ENCODE measurements at regions not wholly inside any gene's neighbourhood (a gene's known extent, or its start where the extent isn't known, plus 50 kb on each side); places are given as distances from the start of the nearest gene placed in this dataset.

DNA sequence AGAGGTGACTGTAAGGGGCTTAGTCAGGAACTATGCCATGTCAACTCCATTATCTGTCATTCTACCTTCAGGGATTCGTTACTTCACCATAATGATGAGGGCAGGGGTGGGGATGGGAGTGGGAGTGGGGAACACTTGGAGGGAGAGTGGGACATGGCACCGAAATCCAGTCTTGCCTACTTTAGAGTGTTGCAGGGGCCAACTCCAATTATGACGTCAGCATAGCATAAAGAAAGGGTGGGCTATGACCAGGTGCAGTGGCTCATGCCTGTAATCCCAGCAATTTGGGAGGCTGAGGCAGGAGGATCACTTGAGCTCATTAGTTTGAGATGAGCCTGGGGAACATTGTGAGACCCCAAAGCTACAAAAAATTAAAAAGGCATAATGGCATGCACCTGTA, 512.2 kb downstream of the GATA3 start:
- Mint-ChIP-seq H3K4me3 (no peak overlapping the region), H3K4me1 (no peaks in the 10 kb centered on the region), H3K27ac (no peak overlapping the region), H3K9me3 (peaks cover 0 to 5% of the 10 kb centered on the region in 2 donors), H3K27me3 (peaks cover 21% of the 10 kb centered on the region)
- DNase-seq (no peak), ATAC-seq (no peak)

DNA sequence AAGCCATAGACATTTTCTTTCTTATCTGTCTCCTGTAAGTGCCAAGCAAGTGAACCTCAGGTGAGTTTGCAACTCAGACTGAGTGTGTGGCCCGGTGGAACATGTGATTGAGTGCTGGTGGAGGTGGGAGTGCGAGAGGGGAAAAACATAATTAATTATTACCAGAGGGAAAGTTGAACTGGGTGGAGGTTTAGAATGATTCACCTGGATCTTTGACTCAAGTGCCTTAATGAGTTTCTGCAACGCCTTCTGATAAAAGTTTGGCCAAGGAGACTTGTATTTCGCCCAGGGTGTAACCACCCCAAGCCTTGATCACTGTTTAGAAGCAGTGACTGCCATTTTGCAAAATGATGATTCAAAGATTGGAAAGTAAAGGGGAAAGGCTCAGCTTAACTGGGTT, 513.9 kb downstream of the GATA3 start:
- DNase-seq (no peak), ATAC-seq (peak; percentile 33)
- no peak overlapping the region for H3K4me3 Mint-ChIP-seq
- H3K27me3 Mint-ChIP-seq, result peaks cover 22% of the 10 kb centered on the region
- H3K9me3 Mint-ChIP-seq, result no peaks in the 10 kb centered on the region
- H3K27ac Mint-ChIP-seq, result no peak overlapping the region
- no peaks in the 10 kb centered on the region for H3K4me1 Mint-ChIP-seq

DNA sequence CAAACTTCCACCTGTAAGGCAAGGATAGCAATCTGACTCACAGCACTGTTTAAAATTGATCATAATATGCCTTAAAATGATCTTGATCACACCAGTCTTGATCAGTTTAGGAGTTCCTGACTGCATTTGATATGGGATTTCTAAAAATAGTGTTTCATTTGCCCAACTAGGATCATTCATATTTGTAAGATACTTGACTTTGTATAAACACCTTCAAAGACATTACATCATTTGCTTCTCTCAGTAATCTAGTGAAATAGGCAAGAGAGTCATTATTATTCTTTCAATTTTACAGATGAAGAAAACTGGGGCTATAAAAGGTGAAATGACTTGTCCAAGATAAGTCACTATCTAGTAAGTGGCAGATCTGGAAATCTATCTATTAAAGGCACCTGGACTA, 521.1 kb downstream of the GATA3 start:
- H3K4me1 Mint-ChIP-seq, result peaks cover 13% of the 10 kb centered on the region
- DNase-seq (no peak), ATAC-seq (peak; percentile 72)
- peaks cover 29% of the 10 kb centered on the region for H3K27me3 Mint-ChIP-seq
- no peak overlapping the region for H3K4me3 Mint-ChIP-seq
- peak overlapping the region in 1 of 2 donors; percentile 8 for H3K27ac Mint-ChIP-seq
- peaks cover 5 to 8% of the 10 kb centered on the region in 2 donors for H3K9me3 Mint-ChIP-seq

DNA sequence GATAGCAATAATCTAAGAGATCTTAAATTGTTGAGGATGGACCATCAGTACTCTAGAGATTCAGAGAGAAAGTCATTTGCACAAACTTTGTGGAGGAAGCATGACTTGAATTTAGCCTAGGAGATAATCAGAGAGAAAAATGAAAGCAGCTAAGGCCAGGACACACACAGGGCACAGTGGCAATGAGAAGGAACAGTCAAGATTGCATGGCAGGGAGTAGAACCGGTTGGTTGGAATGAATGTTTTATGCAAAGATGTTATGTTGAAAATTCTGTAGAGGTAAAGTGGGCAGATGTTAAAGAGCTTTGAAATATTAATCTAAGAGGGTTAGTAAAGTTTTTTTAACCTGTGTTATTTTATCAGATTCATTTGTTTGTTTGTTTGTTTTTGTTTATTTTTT, 521.8 kb downstream of the GATA3 start:
- Mint-ChIP-seq H3K27me3 (peaks cover 26% of the 10 kb centered on the region), H3K4me1 (peaks cover 13% of the 10 kb centered on the region), H3K4me3 (peak overlapping the region in 1 of 2 donors; percentile 1), H3K27ac (no peak overlapping the region), H3K9me3 (peaks cover 5 to 8% of the 10 kb centered on the region in 2 donors)
- no peak for ATAC-seq
- no peak for DNase-seq

DNA sequence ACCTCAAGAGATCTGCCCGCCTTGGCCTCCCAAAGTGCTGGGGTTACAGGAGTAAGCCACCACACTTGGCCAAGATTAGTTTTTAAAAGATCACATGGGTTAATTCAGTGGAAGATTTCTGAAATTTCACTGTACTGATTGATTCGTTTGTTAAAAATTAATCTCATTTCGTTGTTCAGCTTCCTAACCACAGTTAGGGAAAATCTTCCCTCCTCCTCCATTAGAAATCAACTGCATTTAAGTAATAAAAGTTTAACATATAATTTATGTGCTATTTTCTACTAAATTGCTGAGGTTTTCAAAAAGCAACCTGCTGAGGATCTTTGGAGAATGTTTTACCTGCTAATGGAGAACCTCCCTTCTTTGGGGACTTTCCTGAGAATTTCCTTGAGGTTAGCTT, 522.4 kb downstream of the GATA3 start:
- H3K4me1 Mint-ChIP-seq, result peaks cover 16% of the 10 kb centered on the region
- H3K9me3 Mint-ChIP-seq, result peaks cover 5 to 8% of the 10 kb centered on the region in 2 donors
- peaks cover 22% of the 10 kb centered on the region for H3K27me3 Mint-ChIP-seq
- peak overlapping the region in 1 of 2 donors; percentile 66 for H3K4me3 Mint-ChIP-seq
- no peak for DNase-seq
- no peak for ATAC-seq
- no peak overlapping the region for H3K27ac Mint-ChIP-seq

DNA sequence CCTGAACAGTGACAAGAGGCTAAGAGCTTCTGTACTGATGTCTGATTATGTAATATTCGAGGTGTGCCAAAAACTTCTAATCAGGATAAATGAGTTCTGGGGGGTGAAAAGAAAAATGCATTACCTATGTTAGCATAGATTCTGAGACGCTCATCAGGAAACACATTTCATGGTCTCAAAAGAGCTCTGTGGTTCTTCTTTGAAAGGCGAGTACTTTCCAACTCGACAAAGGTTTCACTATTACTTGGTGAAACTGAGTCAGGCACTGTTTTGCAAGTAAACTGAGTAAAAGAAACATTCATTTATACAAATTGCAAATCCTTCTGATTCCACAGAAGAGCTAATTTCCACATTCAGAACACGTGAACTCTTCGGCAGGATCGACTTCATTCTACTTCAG, 523.2 kb downstream of the GATA3 start:
- Mint-ChIP-seq H3K9me3 (peaks cover 5 to 8% of the 10 kb centered on the region in 2 donors), H3K27ac (peak overlapping the region in 1 of 2 donors; percentile 91), H3K4me1 (peaks cover 18% of the 10 kb centered on the region), H3K4me3 (peak overlapping the region; percentile 22 to 66), H3K27me3 (peaks cover 22% of the 10 kb centered on the region)
- peak in 1 of 2 donors; percentile 10 for DNase-seq
- peak; percentile 85 for ATAC-seq

DNA sequence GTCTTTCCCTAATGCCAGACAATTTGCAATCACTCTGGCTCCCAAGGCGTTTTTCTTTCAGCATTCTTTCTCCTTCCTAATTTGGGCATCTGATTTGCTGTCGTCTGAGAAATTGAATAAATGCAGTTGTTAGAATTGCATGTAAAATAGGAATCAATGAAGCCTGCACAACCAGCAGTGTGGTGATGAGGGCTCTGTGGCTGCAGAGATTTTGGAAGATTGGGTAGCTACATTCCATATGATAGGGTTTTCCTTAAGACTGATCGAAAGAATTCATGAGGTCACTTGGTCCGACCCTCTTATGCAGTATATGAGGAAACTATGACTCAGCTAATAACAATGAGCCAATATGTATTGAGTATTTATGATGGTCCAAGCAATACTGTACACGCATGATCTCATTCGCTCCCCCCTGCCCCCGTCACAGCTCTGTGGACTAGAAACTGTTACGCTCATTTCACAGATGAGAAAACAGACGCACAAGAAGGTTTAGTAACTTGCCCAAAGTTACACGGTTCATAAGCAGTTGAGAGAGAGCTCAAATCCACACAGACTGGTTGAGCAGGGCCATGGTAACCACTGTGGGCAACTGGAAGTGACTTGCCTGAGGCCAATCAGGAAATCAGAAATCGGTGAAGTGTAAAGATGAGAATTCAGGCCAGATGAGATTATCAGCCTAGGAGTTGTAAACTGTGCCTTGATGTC, 527.2 kb downstream of the GATA3 start:
- DNase-seq (no peak), ATAC-seq (no peak)
- Mint-ChIP-seq H3K4me1 (peaks cover 18% of the 10 kb centered on the region), H3K27ac (peak overlapping the region in 1 of 2 donors; percentile 27), H3K27me3 (peaks cover 24% of the 10 kb centered on the region), H3K9me3 (no peaks in the 10 kb centered on the region), H3K4me3 (no peak overlapping the region)

DNA sequence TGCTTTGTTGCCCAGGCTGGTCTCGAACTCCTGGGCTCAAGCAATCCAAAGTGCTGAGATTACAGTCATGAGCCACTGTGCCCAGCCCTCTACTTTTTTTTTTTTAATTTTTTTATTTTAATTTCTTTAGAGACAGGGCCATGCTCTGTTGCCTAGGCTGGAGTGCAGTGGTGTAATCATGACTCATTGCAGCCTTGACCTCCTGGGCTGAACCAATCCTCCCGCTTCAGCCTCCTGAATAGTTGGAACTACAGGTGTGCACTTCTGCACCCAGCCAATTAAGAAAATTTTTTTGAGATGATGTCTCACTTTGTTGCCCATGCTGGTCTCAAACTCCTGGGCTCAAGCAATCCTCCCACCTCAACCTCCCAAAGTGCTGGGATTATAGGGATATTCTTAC, 528.6 kb downstream of the GATA3 start:
- DNase-seq, result no peak
- peaks cover 7% of the 10 kb centered on the region for H3K4me1 Mint-ChIP-seq
- H3K4me3 Mint-ChIP-seq, result no peak overlapping the region
- peaks cover 38% of the 10 kb centered on the region for H3K27me3 Mint-ChIP-seq
- no peaks in the 10 kb centered on the region for H3K9me3 Mint-ChIP-seq
- no peak overlapping the region for H3K27ac Mint-ChIP-seq
- ATAC-seq, result no peak

DNA sequence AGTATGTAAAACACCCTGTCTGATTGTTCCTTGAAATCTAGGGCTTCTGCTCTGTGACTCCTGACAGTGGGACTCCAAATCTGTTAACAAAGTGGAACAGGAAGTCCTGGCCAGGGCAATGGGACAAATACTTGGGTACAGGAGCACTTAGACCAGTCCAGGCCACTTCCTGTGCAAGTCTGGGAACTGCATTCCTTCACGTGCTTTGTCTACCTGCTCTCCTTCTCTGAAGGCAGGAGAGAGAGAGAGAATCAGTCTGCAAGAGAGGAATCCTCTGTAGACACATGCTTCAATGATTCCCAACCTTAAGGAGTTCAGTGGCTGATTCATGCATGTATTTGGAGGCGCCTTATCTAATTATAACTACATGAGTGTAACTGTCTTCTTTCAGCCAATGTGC, 530.2 kb downstream of the GATA3 start:
- DNase-seq (no peak), ATAC-seq (no peak)
- H3K27ac Mint-ChIP-seq, result no peak overlapping the region
- no peaks in the 10 kb centered on the region for H3K9me3 Mint-ChIP-seq
- H3K4me3 Mint-ChIP-seq, result no peak overlapping the region
- H3K4me1 Mint-ChIP-seq, result peaks cover 5% of the 10 kb centered on the region
- H3K27me3 Mint-ChIP-seq, result peaks cover 48% of the 10 kb centered on the region

DNA sequence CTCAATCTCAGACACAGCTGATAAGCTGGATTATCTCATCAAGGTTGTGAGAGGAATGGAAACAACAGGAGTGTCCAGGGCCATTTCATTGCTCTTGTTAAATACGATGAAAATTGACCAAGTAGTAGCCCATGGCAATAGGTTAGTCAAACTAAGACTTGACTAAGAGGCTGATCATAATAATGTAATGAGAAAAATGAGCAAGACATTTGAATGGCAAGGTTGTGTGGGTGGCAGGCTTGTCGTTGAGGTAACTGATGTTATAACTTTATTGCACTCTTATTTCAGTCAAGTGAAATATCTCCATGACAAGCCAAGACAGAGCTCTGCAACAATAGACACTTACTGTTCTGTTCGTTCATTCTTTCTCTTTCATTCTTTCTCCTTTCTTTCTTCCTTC, 532.0 kb downstream of the GATA3 start:
- Mint-ChIP-seq H3K4me3 (no peak overlapping the region), H3K27me3 (peaks cover 59% of the 10 kb centered on the region), H3K4me1 (peaks cover 5% of the 10 kb centered on the region), H3K27ac (peak overlapping the region in 1 of 2 donors; percentile 89), H3K9me3 (no peaks in the 10 kb centered on the region)
- DNase-seq (peak in 1 of 2 donors; percentile 9), ATAC-seq (peak; percentile 55)

DNA sequence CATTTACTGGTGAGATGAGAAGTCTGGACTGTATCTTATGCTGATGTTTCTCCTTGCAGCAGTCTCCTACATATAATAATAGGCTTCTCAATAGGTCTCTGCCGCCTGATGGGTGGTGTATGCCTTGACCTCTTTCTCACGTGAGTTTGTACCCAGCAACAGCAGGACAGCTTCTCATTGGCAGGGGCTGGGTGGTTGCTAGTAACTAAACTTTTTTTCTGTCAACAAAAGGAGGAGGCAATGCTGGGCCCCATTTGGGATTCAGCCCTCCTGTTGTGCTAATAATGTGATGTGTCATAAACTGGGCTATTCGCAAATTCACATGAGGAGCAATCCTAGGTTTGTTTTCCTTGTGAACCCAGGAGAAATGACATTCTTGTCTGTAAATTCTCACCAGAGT, 533.6 kb downstream of the GATA3 start:
- ATAC-seq (no peak), DNase-seq (no peak)
- Mint-ChIP-seq H3K27ac (no peak overlapping the region), H3K4me1 (no peaks in the 10 kb centered on the region), H3K9me3 (no peaks in the 10 kb centered on the region), H3K4me3 (no peak overlapping the region), H3K27me3 (peaks cover 59% of the 10 kb centered on the region)

DNA sequence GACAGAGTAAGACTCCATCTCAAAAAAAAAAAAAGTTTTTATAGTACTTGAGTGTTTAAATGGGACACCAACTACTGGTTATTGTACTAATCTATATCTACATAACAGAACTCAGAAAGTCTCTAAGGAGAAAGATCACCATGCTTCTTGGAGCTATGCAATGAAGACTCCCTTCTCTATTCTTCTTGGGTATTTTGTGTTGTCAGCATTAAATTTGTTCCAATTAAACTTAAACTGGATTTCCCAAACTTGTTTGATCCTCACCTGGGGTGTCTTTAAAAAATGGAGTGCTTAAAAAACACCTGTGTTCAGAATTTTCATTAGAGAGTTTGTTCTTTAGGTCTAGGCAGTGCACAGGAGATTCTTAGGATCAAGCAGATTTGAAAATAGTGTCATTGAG, 536.0 kb downstream of the GATA3 start:
- no peak overlapping the region for H3K4me3 Mint-ChIP-seq
- no peaks in the 10 kb centered on the region for H3K9me3 Mint-ChIP-seq
- ATAC-seq, result no peak
- H3K27ac Mint-ChIP-seq, result no peak overlapping the region
- H3K4me1 Mint-ChIP-seq, result no peaks in the 10 kb centered on the region
- DNase-seq, result no peak
- peaks cover 39% of the 10 kb centered on the region for H3K27me3 Mint-ChIP-seq

DNA sequence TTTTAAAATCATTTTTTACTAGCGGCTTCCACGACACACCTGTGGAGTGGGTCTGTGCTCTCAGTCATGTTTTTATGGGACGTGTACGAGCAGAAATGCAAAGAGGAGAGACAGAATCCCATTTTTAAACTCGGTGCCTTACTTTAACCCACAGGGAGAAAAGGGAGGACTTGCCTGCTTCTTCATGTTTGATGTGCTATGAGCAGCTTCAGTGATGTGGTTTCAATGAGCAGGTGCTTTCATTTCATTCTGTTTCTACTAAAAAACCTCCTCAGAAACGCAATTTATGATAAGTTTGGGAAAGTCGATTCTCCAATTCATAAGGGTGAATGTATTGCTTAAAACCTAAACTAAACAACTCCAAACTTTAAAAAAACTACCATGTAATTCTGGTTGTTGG, 537.2 kb downstream of the GATA3 start:
- Mint-ChIP-seq H3K4me3 (no peak overlapping the region), H3K9me3 (no peaks in the 10 kb centered on the region), H3K27me3 (peaks cover 35% of the 10 kb centered on the region)

DNA sequence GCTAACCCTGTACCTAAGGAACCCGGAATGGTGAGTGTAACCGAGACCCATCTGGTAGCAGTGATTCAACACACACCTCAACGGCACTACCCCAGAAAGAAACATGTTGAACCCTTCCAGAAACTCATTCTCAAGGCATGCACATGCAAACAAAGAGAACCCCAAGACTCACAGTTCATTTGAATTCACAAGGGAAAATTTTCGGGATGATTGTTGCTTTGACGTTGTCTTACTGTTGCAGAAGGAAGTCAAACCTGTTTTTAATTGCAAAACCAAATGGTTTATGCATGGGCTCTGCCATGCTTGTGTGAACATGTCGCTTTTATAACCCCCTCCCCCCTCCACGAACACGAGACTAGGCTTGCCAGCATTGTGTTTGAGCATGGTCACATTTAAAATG, 539.7 kb downstream of the GATA3 start:
- Mint-ChIP-seq H3K4me1 (no peaks in the 10 kb centered on the region), H3K9me3 (no peaks in the 10 kb centered on the region), H3K27ac (no peak overlapping the region), H3K4me3 (no peak overlapping the region), H3K27me3 (peaks cover 11% of the 10 kb centered on the region)
- no peak for ATAC-seq
- no peak for DNase-seq

More for the DNA sequence above, 537.2 kb downstream of the GATA3 start:
- ATAC-seq (no peak), DNase-seq (no peak)
- no peak overlapping the region for H3K27ac Mint-ChIP-seq
- H3K4me1 Mint-ChIP-seq, result no peaks in the 10 kb centered on the region

DNA sequence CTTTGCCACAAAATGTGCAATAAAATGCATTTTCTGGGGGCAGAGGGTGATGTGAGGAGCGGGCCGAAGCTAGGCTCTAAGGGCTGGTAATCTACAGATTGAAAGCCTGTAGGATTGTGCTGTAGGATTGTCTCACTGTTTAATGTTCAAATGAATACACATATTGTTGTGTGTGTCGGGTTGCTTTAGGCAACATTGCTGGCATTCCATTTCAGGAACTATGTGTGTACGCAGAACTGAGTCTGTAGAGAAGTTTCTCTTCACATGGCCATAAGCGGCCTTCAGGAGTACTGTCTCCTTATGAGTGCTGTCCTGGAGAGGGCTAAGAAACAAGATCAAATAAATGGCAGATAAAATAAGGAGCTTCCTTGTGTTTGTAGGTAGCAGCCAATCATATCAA, 540.2 kb downstream of the GATA3 start:
- Mint-ChIP-seq H3K9me3 (no peaks in the 10 kb centered on the region), H3K27ac (no peak overlapping the region), H3K4me3 (no peak overlapping the region), H3K4me1 (no peaks in the 10 kb centered on the region), H3K27me3 (peaks cover 11% of the 10 kb centered on the region)
- ATAC-seq (no peak), DNase-seq (no peak)

DNA sequence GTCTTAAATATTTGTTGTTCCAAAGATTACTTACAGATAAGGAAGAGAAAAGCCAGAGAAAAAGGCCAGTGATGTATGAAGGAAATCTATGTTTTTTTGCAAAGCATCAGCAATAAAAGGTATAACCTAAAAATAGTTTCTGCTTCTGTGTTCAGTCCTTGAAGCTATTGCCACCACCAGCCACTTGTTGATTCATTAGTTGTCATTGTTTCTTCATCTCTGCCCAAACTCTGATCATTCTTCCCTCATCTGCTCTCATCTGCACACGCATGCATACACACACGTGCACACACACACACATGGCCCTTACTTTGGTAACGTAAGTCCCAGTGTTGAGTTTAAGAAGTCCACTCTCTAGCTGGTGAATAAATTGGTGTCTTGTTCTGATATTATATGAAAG, 540.7 kb downstream of the GATA3 start:
- Mint-ChIP-seq H3K4me1 (no peaks in the 10 kb centered on the region), H3K9me3 (no peaks in the 10 kb centered on the region), H3K4me3 (no peak overlapping the region), H3K27ac (no peak overlapping the region), H3K27me3 (peaks cover 8% of the 10 kb centered on the region)
- DNase-seq, result no peak
- no peak for ATAC-seq

DNA sequence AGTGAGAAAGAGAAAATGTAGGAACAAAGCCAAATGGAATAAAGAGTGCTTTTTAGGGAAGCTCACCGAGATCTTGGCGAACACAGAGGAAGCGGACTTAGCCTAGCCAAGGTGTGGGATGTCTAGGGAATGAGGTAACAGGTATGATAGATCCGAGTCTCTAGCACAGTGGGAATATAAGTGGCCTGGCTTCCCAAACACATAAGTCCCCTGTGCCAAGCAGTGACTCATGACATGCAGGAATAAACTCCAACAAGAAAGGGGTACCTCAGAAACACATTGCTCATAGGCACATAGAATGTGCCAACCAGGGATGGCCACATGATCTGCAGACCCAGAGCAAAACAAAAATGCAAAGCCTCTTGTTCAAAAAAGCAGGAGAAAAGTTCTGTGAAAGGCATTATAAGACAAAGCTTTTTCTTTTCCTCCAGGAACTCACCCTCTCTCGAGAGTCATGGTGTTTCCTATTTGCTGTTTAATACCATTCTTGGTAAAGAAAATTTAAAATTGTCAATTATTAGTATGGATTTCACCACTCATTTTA, 542.5 kb downstream of the GATA3 start:
- Mint-ChIP-seq H3K27ac (no peak overlapping the region), H3K4me3 (no peak overlapping the region), H3K9me3 (no peaks in the 10 kb centered on the region), H3K4me1 (no peaks in the 10 kb centered on the region), H3K27me3 (no peaks in the 10 kb centered on the region)
- DNase-seq, result no peak
- ATAC-seq, result no peak
